Uterus (tissue), 3 donors: ENCODE measurements at regions not wholly inside any gene's neighbourhood (a gene's known extent, or its start where the extent isn't known, plus 50 kb on each side); places are given as distances from the start of the nearest gene placed in this dataset. TPM values are rescaled to one million over a fixed set of nuclear protein-coding genes. Genes with fewer than 3 reads are reported as not detected.

ENCODE experiments used
- DNase-seq, 2 donors: peaks; one replicate each; pipeline ENCODE4 v3.0.0-alpha.2; 2019 to 2020
- H3K27ac ChIP-seq, 2 donors: fragments of 200-600 bp; sonication (generic); 1 replicate in 1 of 2; 2 replicates in 1 of 2; pipeline ENCODE4 v1.5.1; 2016 to 2018
- H3K27me3 ChIP-seq, 2 donors: fragments of 200-600 bp; sonication (generic); one replicate each; pipeline ENCODE4 v1.5.1; 2018 to 2019; ENCODE audit warnings: control low read depth in 1 of 2
- H3K36me3 ChIP-seq, 2 donors: fragments of 200-600 bp; sonication (generic); one replicate each; pipeline ENCODE4 v1.5.1; 2019; ENCODE audit warnings: control low read depth in 1 of 2
- H3K4me1 ChIP-seq, 2 donors: fragments of 200-600 bp; sonication (generic); one replicate each; pipeline ENCODE4 v1.5.1; 2018 to 2019; ENCODE audit warnings: control low read depth in 1 of 2
- H3K4me3 ChIP-seq, 2 donors: fragments of 200-600 bp; sonication (generic); 1 replicate in 1 of 2; 2 replicates in 1 of 2; pipeline ENCODE4 v1.5.1; 2018 to 2019; ENCODE audit warnings: mild to moderate bottlenecking in 1 of 2
- H3K9me3 ChIP-seq, 2 donors: fragments of 200-600 bp; sonication (generic); one replicate each; pipeline ENCODE4 v1.5.1; 2019; ENCODE audit warnings: control low read depth in 1 of 2
- POLR2A ChIP-seq, 2 donors: fragments of 450-650 bp; IDR thresholded peaks; one replicate each; pipeline ENCODE4 v1.6.1; 2016; ENCODE audit warnings: antibody characterized with exemption in 2 of 2, mild to moderate bottlenecking in 1 of 2, moderate library complexity in 1 of 2
- intact Hi-C: fragments of 100-400 bp; cut with DNase I; formaldehyde crosslinking; loops from one replicate; pipeline ENCODE4 v1.15.1; 2023; ENCODE audit warnings: low total_unique reads
- small RNA-seq: library from RNA; depleted of rRNA; stranded (forward); fragments of <200 nt; gene quantifications from one replicate; pipeline ENCODE3, GENCODE V24; 2016
- TF ChIP-seq, protein P1 (sequence below), 4 experiments: fragments of 200-600 bp in 2 of 4; fragments of 450-650 bp in 2 of 4; sonication (generic) in 2 of 4; IDR thresholded peaks; one replicate each; pipeline ENCODE4 v1.5.1; 2016 to 2019; ENCODE audit warnings: antibody characterized with exemption in 4 of 4, mild to moderate bottlenecking in 2 of 4, moderate library complexity in 1 of 4
- donor health status: DM: yes; HTN: yes; CAD: no.

- no peak for TF ChIP-seq POLR2A (IDR thresholded peaks at IDR 0.05)
- TF ChIP-seq, protein P1, sequence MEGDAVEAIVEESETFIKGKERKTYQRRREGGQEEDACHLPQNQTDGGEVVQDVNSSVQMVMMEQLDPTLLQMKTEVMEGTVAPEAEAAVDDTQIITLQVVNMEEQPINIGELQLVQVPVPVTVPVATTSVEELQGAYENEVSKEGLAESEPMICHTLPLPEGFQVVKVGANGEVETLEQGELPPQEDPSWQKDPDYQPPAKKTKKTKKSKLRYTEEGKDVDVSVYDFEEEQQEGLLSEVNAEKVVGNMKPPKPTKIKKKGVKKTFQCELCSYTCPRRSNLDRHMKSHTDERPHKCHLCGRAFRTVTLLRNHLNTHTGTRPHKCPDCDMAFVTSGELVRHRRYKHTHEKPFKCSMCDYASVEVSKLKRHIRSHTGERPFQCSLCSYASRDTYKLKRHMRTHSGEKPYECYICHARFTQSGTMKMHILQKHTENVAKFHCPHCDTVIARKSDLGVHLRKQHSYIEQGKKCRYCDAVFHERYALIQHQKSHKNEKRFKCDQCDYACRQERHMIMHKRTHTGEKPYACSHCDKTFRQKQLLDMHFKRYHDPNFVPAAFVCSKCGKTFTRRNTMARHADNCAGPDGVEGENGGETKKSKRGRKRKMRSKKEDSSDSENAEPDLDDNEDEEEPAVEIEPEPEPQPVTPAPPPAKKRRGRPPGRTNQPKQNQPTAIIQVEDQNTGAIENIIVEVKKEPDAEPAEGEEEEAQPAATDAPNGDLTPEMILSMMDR (IDR thresholded peaks at IDR 0.05), result no peak
- H3K4me1 ChIP-seq, result no peaks in the 10 kb centered on the region
- H3K27me3 ChIP-seq, result no peaks in the 10 kb centered on the region
- H3K27ac ChIP-seq, result no peak overlapping the region
- H3K9me3 ChIP-seq, result no peaks in the 10 kb centered on the region
- DNase-seq, result no peak
- H3K36me3 ChIP-seq, result no peaks in the 10 kb centered on the region
- intact Hi-C loops, result no loop called here
- H3K4me3 ChIP-seq, result no peak overlapping the region
These were observed 154.0 kb downstream of the ETV1 start for GRCh38 chr7:13835442-13835841.

- no peaks in the 10 kb centered on the region for H3K9me3 ChIP-seq
- no peak overlapping the region for H3K27ac ChIP-seq
- intact Hi-C loops, result no loop called here
- H3K27me3 ChIP-seq, result no peaks in the 10 kb centered on the region
- TF ChIP-seq, protein P1 (IDR thresholded peaks at IDR 0.05), result no peak
- no peak for TF ChIP-seq POLR2A (IDR thresholded peaks at IDR 0.05)
- H3K36me3 ChIP-seq, result no peaks in the 10 kb centered on the region
- H3K4me1 ChIP-seq, result no peaks in the 10 kb centered on the region
- DNase-seq, result no peak
- H3K4me3 ChIP-seq, result no peak overlapping the region
These were observed 150.4 kb downstream of the ETV1 start for GRCh38 chr7:13839063-13839462.

Small RNA genes in the stretch of these regions (small RNA-seq; reads per million reads assigned to genes)
- gene RN7SKP228, result not detected
